ENCODE measurements at regions not wholly inside any gene's neighbourhood (a gene's known extent, or its start where the extent isn't known, plus 50 kb on each side); places are given as distances from the start of the nearest gene placed in this dataset.

- H3K4me3 ChIP-seq, result no peak overlapping the region
- no peak for DNase-seq
- intact Hi-C loops (cut with DNase I; ENCODE audit: low total_unique reads), result no loop called here
- H3K27me3 ChIP-seq, result no peaks in the 10 kb centered on the region
- no peaks in the 10 kb centered on the region for H3K36me3 ChIP-seq
- H3K9me3 ChIP-seq, result no peaks in the 10 kb centered on the region
- no peak for TF ChIP-seq CTCF (IDR thresholded peaks at IDR 0.05)
- no peak overlapping the region for H3K27ac ChIP-seq
- H3K4me1 ChIP-seq, result peaks cover 0 to 30% (median 2%) of the 10 kb centered on the region in 4 donors
Observed at GRCh38 chrX:133473451-133473850, 58.2 kb upstream of the GPC4 start.

GRCh38 chrX:133468051-133468450 is 52.8 kb upstream of the GPC4 start:
- Histone ChIP-seq H3K27me3 (no peaks in the 10 kb centered on the region), H3K36me3 (no peaks in the 10 kb centered on the region), H3K9me3 (no peaks in the 10 kb centered on the region), H3K4me1 (no peaks in the 10 kb centered on the region), H3K4me3 (no peak overlapping the region), H3K27ac (no peak overlapping the region)
- DNase-seq, result no peak
- TF ChIP-seq CTCF (IDR thresholded peaks at IDR 0.05), result no peak
- intact Hi-C loops (cut with DNase I; ENCODE audit: low total_unique reads), result loop anchor here (10.0 kb wide), 1 partner anchor 57 kb away; no protein-coding TSS in a partner anchor

GRCh38 chrX:133465254-133465653 is 50.0 kb upstream of the GPC4 start:
- intact Hi-C loops (cut with DNase I; ENCODE audit: low total_unique reads), result loop anchor here (10.0 kb wide), 1 partner anchor 60 kb away; no protein-coding TSS in a partner anchor
- Histone ChIP-seq H3K4me3 (no peak overlapping the region), H3K4me1 (no peaks in the 10 kb centered on the region), H3K9me3 (no peaks in the 10 kb centered on the region), H3K36me3 (no peaks in the 10 kb centered on the region), H3K27ac (no peak overlapping the region), H3K27me3 (no peaks in the 10 kb centered on the region)
- DNase-seq, result no peak
- TF ChIP-seq CTCF (IDR thresholded peaks at IDR 0.05), result no peak
